ENCODE measurements at regions not wholly inside any gene's neighbourhood (a gene's known extent, or its start where the extent isn't known, plus 50 kb on each side); places are given as distances from the start of the nearest gene placed in this dataset.

GRCh38 chr6:14863902-14864850 lies 381.7 kb upstream of the JARID2 start:
- DNase-seq (ENCODE audit: low spot score): peak; percentile 30
- H3K4me3 ChIP-seq: no peak overlapping the region
- 62% methylated on average over 14 of the region's 14 CpGs for WGBS (ENCODE audit: low lambda C conversion rate, missing lambda C conversion rate)

GRCh38 chr6:14865531-14866100 lies 380.3 kb upstream of the JARID2 start:
- 68% methylated on average over 5 of the region's 5 CpGs for WGBS (ENCODE audit: low lambda C conversion rate, missing lambda C conversion rate)
- TF ChIP-seq CTCF (IDR thresholded peaks at IDR 0.05; ENCODE audit: poor library complexity): no peak
- TF ChIP-seq EZH2 (IDR thresholded peaks at IDR 0.05; ENCODE audit: borderline replicate concordance): no peak
- no peak for TF ChIP-seq EZH2phosphoT487 (IDR thresholded peaks at IDR 0.05; ENCODE audit: low read depth, severe bottlenecking, unreplicated experiment)
- Histone ChIP-seq H4K20me1 (ENCODE audit: insufficient read depth, poor library complexity, severe bottlenecking) (no peaks in the 10 kb centered on the region), H3K36me3 (replicated peaks; ENCODE audit: insufficient read depth, low read depth) (no peaks in the 10 kb centered on the region), H3K4me1 (ENCODE audit: insufficient read depth) (no peaks in the 10 kb centered on the region), H3K9me3 (ENCODE audit: low read depth) (no peaks in the 10 kb centered on the region), H3K4me2 (no peak overlapping the region), H3K27ac (no peak overlapping the region), H3K79me2 (no peaks in the 10 kb centered on the region), H3K4me3 (no peak overlapping the region), H3K27me3 (peaks cover 3% of the 10 kb centered on the region), H3K9me2 (replicated peaks; ENCODE audit: insufficient read depth) (no peaks in the 10 kb centered on the region), H2AFZ (no peak overlapping the region)
- DNase-seq (ENCODE audit: low spot score): no peak

More at GRCh38 chr6:14863902-14864850, 381.7 kb upstream of the JARID2 start:
- H3K27ac ChIP-seq: no peak overlapping the region
- H4K20me1 ChIP-seq (ENCODE audit: insufficient read depth, poor library complexity, severe bottlenecking): no peaks in the 10 kb centered on the region
- no peaks in the 10 kb centered on the region for H3K9me2 ChIP-seq (replicated peaks; ENCODE audit: insufficient read depth)
- H3K36me3 ChIP-seq (replicated peaks; ENCODE audit: insufficient read depth, low read depth): no peaks in the 10 kb centered on the region
- H3K79me2 ChIP-seq: no peaks in the 10 kb centered on the region
- H3K4me2 ChIP-seq: no peak overlapping the region
- no peaks in the 10 kb centered on the region for H3K4me1 ChIP-seq (ENCODE audit: insufficient read depth)
- H3K27me3 ChIP-seq: peaks cover 3% of the 10 kb centered on the region
- H3K9me3 ChIP-seq (ENCODE audit: low read depth): no peaks in the 10 kb centered on the region
- no peak for TF ChIP-seq CTCF (IDR thresholded peaks at IDR 0.05; ENCODE audit: poor library complexity)
- TF ChIP-seq EZH2 (IDR thresholded peaks at IDR 0.05; ENCODE audit: borderline replicate concordance): no peak
- TF ChIP-seq EZH2phosphoT487 (IDR thresholded peaks at IDR 0.05; ENCODE audit: low read depth, severe bottlenecking, unreplicated experiment): no peak
- no peak overlapping the region for H2AFZ ChIP-seq

- Histone ChIP-seq H3K4me1 (ENCODE audit: insufficient read depth) (no peaks in the 10 kb centered on the region), H3K27me3 (peaks cover 3% of the 10 kb centered on the region)
These were observed 378.1 kb upstream of the JARID2 start for GRCh38 chr6:14867802-14868201.

More at GRCh38 chr6:14867802-14868201, 378.1 kb upstream of the JARID2 start:
- H2AFZ ChIP-seq: no peak overlapping the region
- no peak for DNase-seq (ENCODE audit: low spot score)
- no peak overlapping the region for H3K27ac ChIP-seq
- H3K36me3 ChIP-seq (replicated peaks; ENCODE audit: insufficient read depth, low read depth): no peaks in the 10 kb centered on the region
- H3K4me3 ChIP-seq: no peak overlapping the region
- no peaks in the 10 kb centered on the region for H4K20me1 ChIP-seq (ENCODE audit: insufficient read depth, poor library complexity, severe bottlenecking)
- TF ChIP-seq EZH2 (IDR thresholded peaks at IDR 0.05; ENCODE audit: borderline replicate concordance) (no peak), CTCF (IDR thresholded peaks at IDR 0.05; ENCODE audit: poor library complexity) (no peak), EZH2phosphoT487 (IDR thresholded peaks at IDR 0.05; ENCODE audit: low read depth, severe bottlenecking, unreplicated experiment) (no peak)
- no peaks in the 10 kb centered on the region for H3K79me2 ChIP-seq
- WGBS (ENCODE audit: low lambda C conversion rate, missing lambda C conversion rate): 83% methylated on average over 1 of the region's 1 CpG
- H3K9me2 ChIP-seq (replicated peaks; ENCODE audit: insufficient read depth): no peaks in the 10 kb centered on the region
- no peaks in the 10 kb centered on the region for H3K9me3 ChIP-seq (ENCODE audit: low read depth)
- no peak overlapping the region for H3K4me2 ChIP-seq
